ENCODE measurements at regions not wholly inside any gene's neighbourhood (a gene's known extent, or its start where the extent isn't known, plus 50 kb on each side); places are given as distances from the start of the nearest gene placed in this dataset.
"Not testable (repeated sequence)": the region's sequence is repeated elsewhere in the genome, so short reads cannot be mapped to it uniquely, and the experiment has no call there.

GRCh38 chr12:72146495-72146894 is 125.7 kb upstream of the TRHDE start:
- in situ Hi-C loops (cut with HindIII; ENCODE audit: low sequenced_read_pairs): no loop called here

DNA sequence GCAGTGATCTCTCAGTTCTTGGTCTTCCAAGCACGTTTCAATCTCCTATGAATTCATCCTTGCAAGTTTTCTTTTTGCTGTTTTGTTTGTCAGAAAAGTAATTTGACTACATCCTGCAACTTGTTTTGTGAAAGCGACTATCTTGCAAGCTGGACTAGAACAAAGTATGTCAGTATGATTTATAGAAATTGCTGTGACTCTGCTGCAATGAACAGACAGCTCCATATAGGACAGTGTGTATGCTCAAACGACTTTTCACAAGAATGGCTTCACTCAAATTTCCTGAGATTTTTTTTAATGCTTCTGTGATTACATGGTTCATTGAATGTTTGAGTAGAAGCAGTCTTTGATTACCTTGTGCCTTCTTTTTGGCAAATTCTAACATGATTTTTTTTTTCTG is 123.5 kb upstream of the TRHDE start:
- in situ Hi-C loops (cut with HindIII; ENCODE audit: low sequenced_read_pairs): no loop called here

DNA sequence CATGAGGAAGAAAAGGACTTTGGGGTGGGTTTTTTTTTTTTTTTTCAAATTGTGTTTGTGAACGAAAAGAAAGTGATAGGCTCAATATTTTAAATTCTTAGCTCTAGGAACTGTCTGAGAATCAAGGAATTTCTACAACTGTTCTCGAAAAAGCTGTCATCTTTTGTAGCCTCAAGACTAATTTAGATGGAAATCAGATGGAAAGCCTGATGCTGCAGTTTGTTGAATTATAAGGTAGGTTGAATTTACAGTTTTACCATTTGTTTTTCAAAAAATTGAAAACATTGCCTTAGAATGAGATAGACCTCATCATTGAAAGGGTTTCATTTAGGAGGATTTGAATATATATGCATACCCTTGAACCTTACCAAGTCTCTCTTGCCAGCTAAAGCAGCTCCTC is 109.3 kb upstream of the TRHDE start:
- in situ Hi-C loops (cut with HindIII; ENCODE audit: low sequenced_read_pairs): no loop called here

GRCh38 chr12:72168851-72169250 is 103.3 kb upstream of the TRHDE start:
- in situ Hi-C loops (cut with HindIII; ENCODE audit: low sequenced_read_pairs): no loop called here

GRCh38 chr12:72173974-72174373 is 98.2 kb upstream of the TRHDE start:
- in situ Hi-C loops (cut with HindIII; ENCODE audit: low sequenced_read_pairs): no loop called here

GRCh38 chr12:72178244-72178643 is 93.9 kb upstream of the TRHDE start:
- in situ Hi-C loops (cut with HindIII; ENCODE audit: low sequenced_read_pairs): no loop called here

DNA sequence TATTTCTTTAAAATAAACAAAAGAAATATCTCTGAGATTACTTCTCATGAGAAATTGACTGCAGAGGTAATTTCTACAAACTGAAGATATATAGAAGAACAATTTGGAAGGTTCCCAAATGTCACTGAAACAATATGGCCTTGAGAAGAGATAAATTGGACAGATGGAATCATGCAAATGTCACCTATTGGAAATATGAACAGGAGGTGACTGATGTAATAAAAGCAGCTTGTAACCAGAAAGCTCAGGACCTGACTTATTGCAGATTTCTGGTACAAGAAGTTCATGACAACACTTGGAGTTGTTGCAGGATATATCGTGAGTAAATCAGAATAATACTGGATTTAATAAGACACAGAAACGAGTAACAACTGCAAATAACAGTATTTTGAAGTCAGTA is 93.3 kb upstream of the TRHDE start:
- in situ Hi-C loops (cut with HindIII; ENCODE audit: low sequenced_read_pairs): no loop called here

DNA sequence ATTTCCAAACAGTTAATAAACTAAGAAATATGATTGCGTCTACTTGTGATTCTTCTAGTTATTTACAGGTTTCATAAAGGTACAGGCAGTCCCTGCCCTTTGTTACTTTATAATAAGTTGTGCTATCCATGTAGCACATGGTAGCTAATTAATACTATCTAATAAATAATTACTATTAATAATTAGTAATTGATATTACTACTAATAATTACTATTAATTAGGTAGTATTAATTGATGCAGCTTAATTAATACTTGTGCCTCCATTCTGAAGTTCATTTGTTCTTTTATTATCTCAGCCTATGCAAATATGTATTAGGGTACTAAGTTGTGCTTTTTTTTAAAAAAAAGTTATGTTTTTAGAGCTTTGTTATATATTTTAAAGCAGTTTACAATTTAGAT is 92.3 kb upstream of the TRHDE start:
- in situ Hi-C loops (cut with HindIII; ENCODE audit: low sequenced_read_pairs): no loop called here

GRCh38 chr12:72184971-72185533 is 87.1 kb upstream of the TRHDE start:
- in situ Hi-C loops (cut with HindIII; ENCODE audit: low sequenced_read_pairs): not testable (repeated sequence)

GRCh38 chr12:72189266-72189665 is 82.9 kb upstream of the TRHDE start:
- in situ Hi-C loops (cut with HindIII; ENCODE audit: low sequenced_read_pairs): no loop called here

DNA sequence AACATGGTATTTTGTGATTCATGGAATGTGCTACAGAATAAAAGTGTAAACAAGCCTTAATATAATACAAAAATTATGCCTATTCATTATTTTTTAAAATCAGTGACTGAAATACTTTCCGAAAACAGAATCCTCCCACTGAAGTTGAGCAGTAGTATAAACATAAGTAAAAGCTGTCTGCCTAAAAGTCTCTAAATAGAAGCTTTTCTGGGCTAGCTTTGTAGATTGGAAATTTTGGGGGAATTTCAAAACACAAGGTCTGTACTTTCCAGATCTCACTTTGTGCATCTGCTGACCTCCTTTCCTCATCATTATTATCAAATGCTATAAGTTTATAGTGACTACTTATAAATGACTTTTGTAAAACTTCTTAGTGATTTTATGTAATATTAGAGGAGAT is 80.4 kb upstream of the TRHDE start:
- in situ Hi-C loops (cut with HindIII; ENCODE audit: low sequenced_read_pairs): no loop called here

GRCh38 chr12:72197790-72198189 is 74.4 kb upstream of the TRHDE start:
- in situ Hi-C loops (cut with HindIII; ENCODE audit: low sequenced_read_pairs): no loop called here

DNA sequence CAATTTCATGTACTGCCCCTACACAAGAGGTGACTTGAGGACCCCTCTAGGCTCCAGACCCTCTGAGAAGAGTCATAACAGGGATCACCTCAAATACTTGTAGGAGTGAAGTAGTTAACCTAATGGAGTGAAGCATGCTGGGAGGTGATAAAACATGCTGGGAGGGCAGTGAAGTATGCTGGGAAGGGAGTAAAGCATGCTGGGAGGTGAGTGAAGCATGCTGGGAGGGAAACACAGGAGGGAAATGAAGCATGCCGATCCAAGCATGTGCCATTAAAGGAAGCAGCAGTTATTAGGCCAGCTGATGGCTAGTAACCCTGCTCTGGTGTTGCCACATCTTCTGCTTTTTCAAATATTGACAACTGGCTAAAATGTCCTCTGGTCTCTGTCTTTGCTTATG is 70.7 kb upstream of the TRHDE start:
- in situ Hi-C loops (cut with HindIII; ENCODE audit: low sequenced_read_pairs): no loop called here

GRCh38 chr12:72203764-72204335 is 68.3 kb upstream of the TRHDE start:
- in situ Hi-C loops (cut with HindIII; ENCODE audit: low sequenced_read_pairs): no loop called here

GRCh38 chr12:72207079-72207478 is 65.1 kb upstream of the TRHDE start:
- in situ Hi-C loops (cut with HindIII; ENCODE audit: low sequenced_read_pairs): no loop called here

DNA sequence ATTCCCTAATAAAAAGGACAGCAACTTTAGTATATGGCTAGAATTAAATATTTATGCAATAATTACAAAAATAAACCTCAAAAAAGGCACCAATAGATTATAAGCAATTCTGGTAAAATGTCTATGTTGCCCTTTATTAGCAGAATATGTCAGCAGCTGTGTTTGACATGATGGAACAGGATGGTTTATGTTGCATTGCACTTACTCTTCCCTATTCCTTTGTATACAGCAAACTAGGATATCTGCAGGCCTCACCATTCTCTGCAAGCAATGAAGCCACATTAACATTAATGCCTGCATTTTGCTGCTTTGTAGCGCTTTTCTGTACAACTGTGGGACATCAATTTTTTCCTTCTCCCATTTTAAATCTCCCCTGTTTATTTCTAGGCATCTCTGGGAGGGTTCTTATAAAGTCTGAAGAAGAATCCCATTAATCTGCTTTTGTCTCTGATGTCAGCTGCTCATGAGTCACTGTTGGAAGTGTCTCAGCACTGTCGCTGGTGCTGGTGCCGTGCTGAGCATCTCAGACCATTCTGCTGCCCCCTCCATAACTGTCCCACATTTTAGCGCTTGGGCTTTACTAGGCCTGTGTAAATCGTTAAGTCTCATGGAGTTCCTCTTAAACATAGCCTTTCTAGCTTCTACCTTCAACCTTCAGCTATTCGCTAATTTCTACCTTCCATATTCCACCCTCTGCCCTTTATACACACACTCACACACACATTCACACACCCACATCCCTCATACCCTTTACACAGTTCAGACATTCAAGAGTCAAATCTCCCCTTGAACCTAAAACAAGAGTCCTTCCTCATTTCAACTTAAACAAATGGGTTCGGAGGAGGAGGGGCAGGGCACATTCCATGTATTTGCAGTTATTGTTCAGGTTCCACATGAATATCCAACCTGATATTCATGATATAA is 64.4 kb upstream of the TRHDE start:
- in situ Hi-C loops (cut with HindIII; ENCODE audit: low sequenced_read_pairs): no loop called here

GRCh38 chr12:72209086-72209485 is 63.1 kb upstream of the TRHDE start:
- in situ Hi-C loops (cut with HindIII; ENCODE audit: low sequenced_read_pairs): no loop called here

DNA sequence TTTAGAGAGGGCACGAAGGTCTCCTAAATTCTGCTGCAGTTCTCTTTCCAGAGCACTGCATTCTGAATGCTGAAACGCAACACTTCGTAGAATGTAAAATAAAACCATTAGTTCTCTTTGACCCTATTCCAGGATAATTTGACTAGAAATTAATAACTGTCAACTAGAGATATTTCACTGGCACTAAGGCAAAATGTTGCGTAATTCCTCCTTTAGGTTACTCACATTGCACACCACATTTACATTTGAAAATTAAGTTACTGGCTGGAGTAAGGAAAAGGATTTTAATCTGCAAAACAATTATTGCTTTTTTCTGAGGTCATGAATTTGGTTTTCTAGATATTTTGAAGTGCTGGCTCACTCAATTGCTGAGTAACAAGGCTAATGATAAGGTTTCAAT is 58.0 kb upstream of the TRHDE start:
- in situ Hi-C loops (cut with HindIII; ENCODE audit: low sequenced_read_pairs): no loop called here

- in situ Hi-C loops (cut with HindIII; ENCODE audit: low sequenced_read_pairs): not testable (repeated sequence)
These were observed 56.9 kb upstream of the TRHDE start for GRCh38 chr12:72215287-72215686.

GRCh38 chr12:72219937-72220336 is 52.2 kb upstream of the TRHDE start:
- in situ Hi-C loops (cut with HindIII; ENCODE audit: low sequenced_read_pairs): no loop called here
